Esophagus mucosa (tissue), 1 donor: ENCODE measurements at regions not wholly inside any gene's neighbourhood (a gene's known extent, or its start where the extent isn't known, plus 50 kb on each side); places are given as distances from the start of the nearest gene placed in this dataset.
"Not testable (repeated sequence)": the region's sequence is repeated elsewhere in the genome, so short reads cannot be mapped to it uniquely, and the experiment has no call there.

Experiments used
- ATAC-seq: fragments of 200-7000 bp; cut with Tn5 transposase; one replicate; pipeline ENCODE4 v1.9.1; 2020
- donor health status: DM: yes; HTN: yes; CAD: no.

DNA sequence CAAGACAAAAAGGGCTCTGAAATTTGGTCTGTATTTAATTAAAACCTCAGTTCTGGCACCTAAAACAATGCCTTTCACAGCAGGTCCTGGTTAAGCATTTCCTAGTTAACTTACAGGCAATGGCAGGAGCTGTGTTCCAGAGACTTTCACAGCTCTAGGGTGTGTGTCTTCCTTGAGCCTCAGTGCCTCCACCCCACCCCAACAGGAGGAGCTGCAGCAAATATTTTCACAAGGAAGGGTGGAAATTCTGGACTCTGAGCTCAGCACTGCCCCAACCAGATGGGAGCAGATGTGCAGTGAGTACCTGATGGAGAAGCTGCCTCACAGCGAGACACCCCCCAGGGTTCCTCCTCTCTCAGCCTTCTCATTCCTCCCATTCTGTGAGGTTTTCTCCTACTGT, 106.3 kb upstream of the SPATA12 start:
- peak; percentile 73 for ATAC-seq

DNA sequence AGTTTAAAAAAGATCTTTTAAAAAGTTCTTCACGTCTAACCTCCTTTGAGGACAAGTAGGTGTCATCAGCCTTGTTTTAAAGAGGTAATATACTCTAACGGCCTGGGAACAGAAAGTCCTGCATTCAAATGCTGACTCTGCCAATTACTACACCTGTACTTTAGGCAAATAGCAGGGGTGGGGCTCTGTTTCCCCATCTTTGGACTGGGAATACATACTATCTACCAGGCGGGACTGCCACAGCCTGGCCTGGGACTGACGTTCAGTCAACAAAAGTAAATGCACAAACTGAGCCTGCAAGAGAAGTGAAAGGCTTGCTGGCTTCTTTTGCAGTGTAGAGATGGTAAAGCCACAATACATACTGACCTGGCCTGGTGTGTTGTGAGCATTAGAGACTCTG, 107.6 kb upstream of the SPATA12 start:
- no peak for ATAC-seq

DNA sequence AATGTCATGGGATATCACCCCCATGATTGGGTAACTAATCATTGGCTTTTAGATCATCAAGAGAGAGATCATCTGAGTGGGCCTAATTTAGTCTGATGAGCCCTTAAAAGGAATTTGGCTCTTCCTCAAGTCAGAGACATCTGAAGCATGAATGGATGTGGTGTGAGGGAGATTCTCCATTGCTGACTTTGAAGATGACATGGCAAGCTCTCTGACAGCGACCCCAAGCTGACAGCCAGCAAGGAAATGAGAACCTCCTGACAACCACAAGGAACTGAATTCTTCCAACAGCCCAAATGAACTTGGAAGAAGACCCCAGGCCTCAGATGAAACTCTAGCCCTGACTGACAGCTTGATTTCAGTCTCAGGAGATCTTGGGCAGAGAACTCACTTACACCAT, 108.4 kb upstream of the SPATA12 start:
- no peak for ATAC-seq

DNA sequence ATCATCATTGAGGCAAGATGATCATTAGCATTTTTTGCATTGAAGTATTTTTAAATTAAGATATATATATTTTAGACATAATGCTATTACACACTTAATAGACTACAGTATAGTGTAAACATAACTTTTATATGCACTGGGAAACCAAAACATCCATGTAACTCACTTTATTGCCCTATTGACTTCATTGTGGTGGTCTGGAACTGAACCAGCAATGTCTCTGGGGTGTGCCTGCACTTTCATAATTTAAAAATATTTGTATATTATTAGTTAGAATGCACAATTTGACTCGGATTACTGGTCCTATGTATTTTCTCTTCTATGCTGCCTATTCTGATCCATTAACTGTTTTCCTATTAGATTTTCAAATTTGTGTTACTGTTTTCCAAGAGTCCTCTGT, 109.1 kb upstream of the SPATA12 start:
- ATAC-seq: no peak

DNA sequence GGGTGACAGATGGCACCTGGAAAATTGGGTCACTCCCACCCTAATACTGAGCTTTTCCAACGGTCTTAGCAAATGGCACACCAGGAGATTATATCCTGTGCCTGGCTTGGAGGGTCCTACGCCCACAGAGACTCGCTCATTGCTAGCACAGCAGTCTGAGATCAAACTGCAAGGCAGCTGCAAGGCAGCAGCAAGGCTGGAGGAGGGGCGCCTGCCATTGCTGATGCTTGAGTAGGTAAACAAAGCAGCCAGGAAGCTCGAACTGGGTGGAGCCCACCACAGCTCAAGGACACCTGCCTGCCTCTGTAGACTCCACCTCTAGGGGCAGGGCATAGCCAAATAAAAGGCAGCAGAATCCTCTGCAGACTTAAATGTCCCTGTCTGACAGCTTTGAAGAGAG, 115.1 kb upstream of the SPATA12 start:
- not testable (repeated sequence) for ATAC-seq

DNA sequence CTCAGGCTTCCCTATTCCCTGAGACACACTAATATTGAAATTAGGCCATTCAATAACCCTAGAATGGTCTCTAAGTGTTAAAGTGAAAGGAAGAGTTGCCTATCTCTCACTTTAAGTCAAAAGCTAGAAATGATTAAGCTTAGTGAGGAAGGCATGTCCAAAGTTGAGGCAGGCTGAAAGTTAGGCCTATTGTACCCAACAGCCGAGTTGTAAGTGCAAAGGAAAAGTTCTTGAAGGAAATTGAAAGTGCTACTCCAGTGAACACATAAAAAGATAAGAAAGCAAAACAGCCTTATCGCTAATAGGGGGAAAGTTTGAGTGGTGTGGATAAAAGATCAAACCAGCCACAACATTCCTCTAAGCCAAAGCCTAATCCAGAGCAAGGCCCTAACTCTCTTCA, 117.9 kb upstream of the SPATA12 start:
- ATAC-seq: no peak

DNA sequence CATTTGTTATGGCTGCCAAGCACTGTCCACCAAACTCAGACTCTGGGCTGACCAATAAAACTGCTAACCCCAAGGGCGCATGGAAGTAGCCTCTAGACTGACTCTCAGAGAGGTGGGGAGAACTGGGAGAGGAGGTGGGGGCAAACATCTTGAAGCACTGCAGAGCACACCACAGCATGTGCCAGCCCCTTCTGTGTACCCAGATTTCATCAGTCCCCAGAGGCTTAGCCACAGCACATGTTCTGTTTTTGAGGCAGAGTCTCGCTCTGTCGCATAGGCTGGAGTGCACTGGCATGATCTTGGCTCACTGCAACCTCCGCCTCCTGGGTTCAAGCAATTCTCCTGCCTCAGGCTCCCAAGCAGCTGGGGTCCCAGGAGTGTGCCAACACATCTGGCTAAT, 119.5 kb upstream of the SPATA12 start:
- no peak for ATAC-seq

DNA sequence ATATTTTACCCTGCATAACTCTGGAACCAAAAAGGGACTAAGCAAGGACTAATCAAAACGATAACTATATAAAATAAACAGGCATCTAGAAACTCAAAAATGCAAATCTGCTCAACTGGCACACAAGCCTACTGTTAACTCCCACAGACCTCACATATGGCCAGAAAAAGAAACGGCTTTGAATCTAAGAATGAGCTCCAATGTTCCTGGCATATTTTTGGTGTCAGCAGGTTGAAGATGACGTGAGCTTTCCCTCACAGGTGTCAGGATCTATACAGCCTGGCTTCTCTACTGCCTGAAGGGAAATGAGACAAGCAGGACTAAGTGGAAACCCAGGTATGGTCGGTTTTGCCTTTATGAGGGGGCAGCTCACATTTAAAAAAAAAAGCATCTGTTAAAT, 120.1 kb upstream of the SPATA12 start:
- ATAC-seq: no peak

DNA sequence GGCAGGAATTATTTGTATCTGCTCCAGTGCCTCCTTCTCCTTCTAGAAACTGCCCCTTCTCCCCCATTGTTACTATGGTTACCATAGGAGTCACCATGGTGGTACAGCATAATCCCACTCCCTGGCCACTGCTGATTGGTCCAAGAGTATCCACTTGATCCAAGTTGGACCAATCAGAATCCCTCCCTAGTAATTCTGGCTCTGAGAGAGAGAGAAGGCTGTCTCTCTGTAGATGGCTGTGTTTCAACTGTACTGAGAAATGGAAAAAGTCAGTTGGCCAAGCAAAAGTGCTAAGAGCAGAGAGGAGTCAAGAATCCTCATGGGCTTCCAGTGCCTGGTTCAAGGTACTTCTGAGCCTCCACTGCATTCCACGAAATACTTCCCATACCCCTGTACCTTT, 120.6 kb upstream of the SPATA12 start:
- no peak for ATAC-seq

DNA sequence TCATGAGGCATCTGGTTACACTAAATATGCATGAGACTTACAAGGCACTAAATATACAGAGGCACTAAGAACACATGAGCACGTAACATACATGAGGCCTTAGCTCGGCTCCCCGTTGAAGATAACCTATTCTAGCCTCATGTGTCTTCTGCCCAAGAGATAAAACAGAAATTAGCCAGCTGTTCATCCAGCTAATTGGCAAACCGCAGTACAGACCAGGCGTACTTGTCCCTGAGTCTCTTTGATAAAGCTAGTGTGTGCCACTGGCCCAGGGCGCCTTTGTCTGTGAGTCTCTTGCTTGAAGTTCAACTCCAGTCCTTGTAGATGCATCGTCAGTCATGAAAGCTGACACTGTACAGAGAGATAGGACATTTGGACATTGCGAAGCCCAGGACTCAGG, 121.9 kb upstream of the SPATA12 start:
- ATAC-seq: no peak

DNA sequence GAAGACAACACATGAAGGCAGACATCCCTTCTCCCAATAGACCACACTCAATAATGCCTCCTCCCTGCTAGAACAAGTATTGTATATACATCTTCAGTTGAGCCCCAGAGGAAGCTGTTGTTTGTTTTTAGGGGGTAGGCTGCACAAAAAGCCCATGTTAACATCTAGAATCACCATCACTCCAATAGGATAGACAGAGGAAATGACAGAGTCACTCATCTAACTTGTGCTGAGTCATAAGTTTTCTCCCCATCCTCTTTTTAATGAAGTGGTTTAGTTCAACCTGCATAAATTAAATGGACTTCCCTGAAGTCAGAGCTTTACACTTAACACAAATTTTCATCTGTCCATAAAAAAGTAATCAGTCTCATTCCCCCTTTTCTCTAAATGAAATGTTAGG, 122.9 kb upstream of the SPATA12 start:
- ATAC-seq: no peak

DNA sequence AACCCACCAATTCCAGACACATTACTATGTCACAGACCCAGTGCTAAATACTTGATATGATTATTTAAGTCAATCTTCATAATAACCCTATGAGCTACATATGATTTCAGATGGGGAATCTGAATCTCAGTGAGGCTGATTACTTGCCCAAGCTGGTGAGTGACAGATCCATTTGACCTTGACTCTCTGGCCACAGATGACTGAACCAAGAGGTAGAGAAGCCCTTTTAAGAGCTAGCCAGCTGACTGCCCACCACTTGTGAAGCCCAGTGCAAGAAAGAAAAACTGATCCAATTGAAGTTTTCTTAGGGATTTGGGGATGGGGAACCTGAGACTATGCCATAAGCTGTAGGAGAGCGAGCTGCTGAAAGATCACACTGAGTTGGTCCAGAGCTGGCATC, 124.7 kb upstream of the SPATA12 start:
- no peak for ATAC-seq

DNA sequence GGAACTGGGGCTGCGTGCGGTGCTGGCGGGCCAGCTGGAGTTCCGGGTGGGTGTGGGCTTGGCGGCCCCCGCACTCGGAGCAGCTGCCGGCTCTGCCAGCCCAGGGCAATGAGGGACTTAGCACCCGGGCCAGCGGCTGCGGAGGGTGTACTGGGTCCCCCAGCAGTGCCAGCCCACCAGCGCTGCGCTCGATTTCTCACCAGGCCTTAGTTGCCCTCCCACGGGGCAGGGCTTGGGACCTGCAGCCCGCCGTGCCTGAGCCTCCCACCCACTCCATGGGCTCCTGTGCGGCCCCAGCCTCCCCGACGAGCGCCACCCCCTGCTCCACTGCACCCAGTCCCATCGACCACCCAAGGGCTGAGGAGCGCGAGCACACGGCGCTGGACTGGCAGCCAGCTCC, 126.0 kb upstream of the SPATA12 start:
- ATAC-seq: not testable (repeated sequence)

DNA sequence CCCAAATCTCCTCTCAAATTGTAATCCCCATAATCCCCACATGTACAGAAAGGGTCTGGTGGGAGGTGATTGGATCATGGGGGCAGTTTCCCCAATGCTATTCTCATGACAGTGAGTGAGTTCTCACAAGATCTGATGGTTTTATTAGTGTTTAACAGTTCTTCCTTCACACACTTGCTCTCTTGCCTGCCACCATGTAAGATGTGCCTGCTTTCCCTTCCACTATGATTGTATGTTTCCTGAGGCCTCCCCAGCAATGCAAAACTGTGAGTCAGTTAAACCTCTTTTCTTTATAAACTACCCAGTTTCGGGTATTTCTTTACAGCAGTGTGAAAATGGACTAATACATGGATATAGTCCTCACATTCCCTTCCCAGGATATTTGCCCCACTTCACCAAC, 126.7 kb upstream of the SPATA12 start:
- ATAC-seq: no peak

DNA sequence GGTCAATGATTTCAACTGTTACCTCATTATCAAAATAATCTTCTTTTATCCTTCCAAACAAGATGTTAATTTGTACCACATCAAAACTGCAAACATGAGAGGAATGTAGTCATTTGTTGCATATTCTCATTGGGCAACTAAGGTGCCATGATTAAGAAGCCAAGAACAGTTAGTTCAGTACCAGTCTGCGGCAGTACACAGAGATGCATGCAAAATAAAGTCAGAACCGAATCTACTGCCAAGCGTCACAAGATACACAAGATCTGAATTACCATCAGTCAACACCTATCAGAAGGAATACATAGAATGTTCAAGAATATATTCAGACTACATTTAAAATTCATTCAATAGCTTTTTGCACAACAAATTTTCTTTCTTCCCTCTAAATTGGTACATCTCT, 127.6 kb upstream of the SPATA12 start:
- no peak for ATAC-seq

DNA sequence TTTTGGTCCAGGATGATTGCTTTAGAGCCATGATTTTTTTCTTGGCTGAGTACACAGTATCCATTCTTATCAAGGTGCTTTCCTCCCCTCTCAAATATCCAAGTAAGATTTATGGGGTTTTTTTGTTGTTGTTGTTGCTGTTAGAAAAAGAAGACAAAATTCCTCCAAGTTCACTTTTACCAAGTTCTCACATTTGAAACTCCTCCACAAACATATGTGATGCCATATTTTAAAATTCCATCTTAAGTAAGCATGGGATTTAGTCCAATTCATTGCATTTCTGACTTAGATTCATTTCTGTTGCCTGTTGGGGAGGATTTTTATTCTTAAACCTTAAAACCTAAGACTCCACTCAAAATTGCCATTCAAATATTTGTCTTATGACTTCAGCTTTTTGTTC, 128.6 kb upstream of the SPATA12 start:
- ATAC-seq: no peak

DNA sequence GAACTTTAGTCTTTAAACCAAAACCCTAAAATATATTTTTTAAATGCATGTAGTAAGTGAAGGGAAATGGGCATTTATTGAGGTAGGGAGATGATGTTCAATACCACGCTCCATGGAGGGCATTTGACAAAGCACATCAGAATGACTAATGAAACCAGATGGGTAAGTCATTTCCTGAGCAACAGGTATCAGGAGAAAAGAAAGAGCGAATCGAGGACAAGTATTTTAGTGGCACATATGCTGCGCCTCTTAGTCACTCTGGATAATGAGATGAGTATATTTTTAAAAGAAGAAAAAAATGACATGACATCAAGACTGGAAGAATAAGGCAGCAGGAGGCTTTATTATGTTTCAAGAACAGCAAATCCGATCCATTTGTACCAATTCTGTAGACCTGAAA, 129.0 kb upstream of the ARHGEF3 start:
- ATAC-seq: peak; percentile 87

DNA sequence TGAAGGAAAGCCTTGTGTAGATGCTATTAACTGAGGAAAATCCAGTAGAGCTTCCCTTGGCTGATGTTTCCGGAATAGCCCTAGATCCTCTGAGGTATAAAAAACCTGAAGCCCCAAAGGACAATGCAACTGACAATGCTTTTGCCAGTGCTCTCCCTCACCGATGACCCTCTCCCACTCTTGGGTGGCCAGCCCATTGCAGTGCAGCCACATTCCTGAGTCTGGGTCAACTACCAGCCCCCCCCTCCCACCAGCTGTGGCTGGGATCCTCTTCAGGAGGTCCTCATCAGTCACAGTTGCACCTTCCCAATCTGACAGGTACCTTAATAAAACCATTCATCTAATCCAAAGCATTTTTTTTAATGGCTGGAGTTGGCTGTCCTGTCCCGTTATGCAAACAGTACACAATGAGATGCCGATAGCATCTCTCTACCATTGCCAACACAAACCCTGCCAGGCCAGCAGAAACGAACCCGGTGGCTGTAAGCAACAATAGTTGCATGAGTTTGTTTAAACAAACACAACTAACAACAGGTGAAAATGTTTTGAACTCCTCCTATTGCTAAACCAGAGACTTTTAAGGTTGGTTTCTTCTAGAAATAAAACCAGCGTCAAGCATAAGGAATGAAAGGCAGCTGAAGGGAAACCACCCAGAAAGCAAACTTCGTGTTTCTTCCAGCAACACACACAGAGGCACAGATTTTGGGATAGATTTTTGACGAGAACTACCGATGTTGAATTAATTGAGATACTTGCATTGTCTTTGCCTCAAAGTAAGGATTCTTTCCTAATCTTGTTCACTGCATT, 128.3 kb upstream of the ARHGEF3 start:
- ATAC-seq: no peak

DNA sequence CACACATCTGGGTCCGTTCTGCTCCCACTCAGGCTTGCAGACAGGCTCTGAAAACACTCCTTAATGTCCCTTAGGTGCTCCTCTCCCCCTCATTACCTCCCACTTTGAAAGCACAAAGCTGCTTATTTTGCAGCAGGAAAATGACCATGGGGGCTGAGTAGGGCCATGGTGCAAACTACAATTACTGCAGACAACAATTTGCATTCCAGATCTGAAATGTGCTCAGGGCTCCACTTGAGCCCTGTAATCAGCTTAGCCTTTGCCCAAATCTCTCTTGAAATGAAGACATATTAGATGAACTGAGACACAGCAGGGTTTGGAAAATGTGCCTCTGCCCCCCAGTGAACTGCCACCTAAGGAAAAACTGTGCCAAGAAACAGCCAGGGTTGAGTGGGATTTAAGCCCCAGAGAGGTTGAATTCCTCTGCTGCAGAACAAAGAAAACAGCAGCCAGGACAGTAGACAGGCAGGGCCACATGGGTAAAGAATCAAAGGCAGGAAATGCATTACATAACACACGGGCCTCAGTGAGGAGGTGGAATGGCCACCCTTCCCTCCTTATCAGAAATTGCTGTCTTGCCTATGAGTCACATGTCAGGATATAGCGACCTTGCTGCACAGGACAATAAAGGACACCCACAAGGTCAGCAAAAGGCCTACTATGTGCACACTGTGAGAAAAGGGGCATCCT, 126.8 kb upstream of the ARHGEF3 start:
- ATAC-seq: peak; percentile 40

DNA sequence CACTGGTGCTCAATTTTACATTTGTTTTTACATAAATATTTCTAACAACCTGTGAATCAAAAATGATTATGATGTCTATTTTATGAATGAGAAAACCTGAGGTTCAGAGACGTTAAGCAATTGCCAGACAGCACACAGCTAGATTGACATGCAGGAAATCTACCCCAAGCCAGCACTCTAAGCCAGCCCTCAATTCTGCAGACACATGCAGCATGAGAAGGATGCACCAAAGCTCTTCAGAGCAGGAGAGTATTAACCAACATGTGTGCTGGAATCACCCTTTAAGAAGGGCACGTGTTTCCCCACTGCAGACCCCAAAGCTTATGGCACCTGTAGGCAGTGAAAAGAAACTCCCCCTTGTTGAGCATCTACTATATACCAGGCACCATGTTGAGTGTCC, 126.1 kb upstream of the ARHGEF3 start:
- ATAC-seq: no peak

DNA sequence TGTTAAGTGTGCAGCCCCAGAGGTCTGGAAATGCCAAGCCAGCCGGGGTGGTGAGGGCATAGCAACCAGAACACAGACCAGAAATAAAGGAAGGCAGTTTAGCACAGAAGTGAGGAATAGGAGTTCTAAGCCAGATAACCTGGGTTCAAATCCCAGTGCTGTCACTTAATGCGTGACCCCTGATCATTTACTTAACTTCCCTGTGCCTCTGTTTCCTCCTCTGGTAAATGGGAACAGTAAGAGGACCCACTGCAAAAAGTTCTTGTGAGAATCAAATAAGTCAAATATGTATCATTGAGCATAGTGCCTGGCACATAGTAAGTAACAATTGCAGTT, 125.2 kb upstream of the ARHGEF3 start:
- ATAC-seq: no peak

DNA sequence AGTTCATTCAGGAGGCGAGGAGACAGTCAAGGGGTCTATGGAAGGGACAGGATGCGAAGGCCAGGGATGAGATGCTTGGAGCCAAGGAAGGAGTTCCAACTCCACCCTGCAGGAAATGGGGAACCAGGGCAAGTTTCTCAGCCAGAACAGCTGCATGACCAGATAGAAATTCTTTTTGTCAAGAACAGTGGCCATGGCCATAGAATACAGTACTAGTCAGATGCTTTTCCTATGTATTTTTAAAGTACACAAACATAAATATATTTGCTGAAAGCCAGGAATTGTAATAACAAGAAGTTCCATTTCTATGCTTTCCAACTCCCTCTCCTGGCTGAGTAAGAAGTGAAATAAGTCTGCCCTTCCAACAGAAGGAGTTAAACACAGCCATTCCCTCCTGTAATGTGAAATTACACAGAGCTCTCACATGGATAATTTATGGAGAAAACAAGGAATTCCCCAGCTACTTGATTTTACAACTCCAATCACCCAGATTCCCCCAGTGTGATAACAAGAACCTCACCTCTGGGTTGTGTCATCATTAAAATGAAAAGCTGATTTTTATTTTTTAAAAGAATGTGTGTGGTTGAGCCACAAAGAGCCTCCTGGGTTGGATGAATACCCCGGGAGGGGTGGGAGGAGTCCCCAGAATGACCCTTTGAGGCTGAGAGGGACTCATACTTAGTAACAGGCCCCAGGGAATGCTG, 124.6 kb upstream of the ARHGEF3 start:
- no peak for ATAC-seq

DNA sequence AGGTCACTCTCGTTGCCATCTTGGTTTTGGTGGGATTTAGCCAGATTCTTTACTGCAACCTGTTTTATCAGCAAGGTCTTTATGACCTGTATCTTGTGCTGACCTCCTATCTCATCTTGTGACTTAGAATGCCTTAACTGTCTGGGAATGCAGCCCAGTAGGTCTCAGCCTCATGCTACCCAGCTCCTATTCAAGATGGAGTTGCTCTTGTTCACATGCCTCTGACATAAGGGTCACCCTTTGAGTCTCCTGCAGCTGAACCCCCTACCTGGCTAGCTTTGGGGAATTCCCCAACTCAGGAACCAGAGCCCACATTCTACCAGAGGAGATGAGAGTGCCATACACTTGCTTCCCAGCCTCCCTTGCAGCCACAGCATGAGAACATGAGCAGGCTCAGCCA, 123.0 kb upstream of the ARHGEF3 start:
- not testable (repeated sequence) for ATAC-seq
